Effector memory CD4-positive, alpha-beta T cell (primary cell): ENCODE measurements at regions not wholly inside any gene's neighbourhood (a gene's known extent, or its start where the extent isn't known, plus 50 kb on each side); places are given as distances from the start of the nearest gene placed in this dataset.
"Not testable (repeated sequence)": the region's sequence is repeated elsewhere in the genome, so short reads cannot be mapped to it uniquely, and the experiment has no call there.

ENCODE experiments used
- DNase-seq, 3 donors: peaks; one replicate each; pipeline ENCODE4 v3.0.0-alpha.2; 2020
- H3K27ac ChIP-seq: 2 replicates; pipeline ENCODE4 v1.7.0; 2013; ENCODE audit warnings: mild to moderate bottlenecking, low read length, moderate library complexity; ENCODE audit not compliant: insufficient read depth, poor library complexity, severe bottlenecking
- H3K27me3 ChIP-seq: replicated peaks from 2 replicates; pipeline ENCODE4 v1.7.0; 2013; ENCODE audit warnings: mild to moderate bottlenecking, low read length; ENCODE audit not compliant: insufficient read depth, control insufficient read depth, poor library complexity, severe bottlenecking
- H3K36me3 ChIP-seq: 2 replicates; pipeline ENCODE4 v1.7.0; 2013; ENCODE audit warnings: mild to moderate bottlenecking, low read length, moderate library complexity; ENCODE audit not compliant: control insufficient read depth, insufficient read depth
- H3K4me1 ChIP-seq: 2 replicates; pipeline ENCODE4 v1.7.0; 2013; ENCODE audit warnings: low read length, mild to moderate bottlenecking; ENCODE audit not compliant: control insufficient read depth, insufficient read depth, poor library complexity, severe bottlenecking
- H3K4me3 ChIP-seq: 2 replicates; pipeline ENCODE4 v1.7.0; 2013; ENCODE audit warnings: low read length, low read depth, mild to moderate bottlenecking; ENCODE audit not compliant: insufficient read depth, poor library complexity, severe bottlenecking
- H3K9me3 ChIP-seq: 2 replicates; pipeline ENCODE4 v1.7.0; 2013; ENCODE audit warnings: mild to moderate bottlenecking, low read length, moderate library complexity; ENCODE audit not compliant: control insufficient read depth

DNA sequence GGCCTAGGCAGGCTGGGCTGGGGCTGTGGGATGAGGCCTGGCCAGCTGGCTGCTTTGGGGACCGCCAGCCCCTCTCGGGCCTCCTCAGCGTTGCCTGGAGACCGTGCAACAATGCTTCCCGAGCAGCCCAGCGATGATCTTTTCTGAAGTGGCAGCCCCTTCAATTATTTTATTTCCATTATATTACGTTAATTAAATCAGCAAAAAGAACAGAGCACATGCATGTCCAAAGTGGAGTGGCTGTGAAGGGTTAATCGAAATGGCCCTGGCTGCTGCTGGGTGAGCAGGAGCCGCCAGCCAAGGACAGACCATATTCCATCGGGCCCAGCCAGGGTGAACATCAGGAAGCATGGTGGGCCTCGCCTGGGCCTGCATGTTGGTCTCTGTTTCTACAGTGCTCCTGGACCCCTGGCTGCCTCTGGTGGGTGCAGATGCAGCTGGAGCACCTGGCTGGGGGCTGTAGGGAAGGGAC, 245.5 kb downstream of the MYCN start:
- Histone ChIP-seq H3K27ac (no peak overlapping the region), H3K36me3 (no peaks in the 10 kb centered on the region), H3K4me3 (no peak overlapping the region), H3K9me3 (no peaks in the 10 kb centered on the region), H3K4me1 (no peaks in the 10 kb centered on the region), H3K27me3 (no peaks in the 10 kb centered on the region)
- DNase-seq, result no peak

DNA sequence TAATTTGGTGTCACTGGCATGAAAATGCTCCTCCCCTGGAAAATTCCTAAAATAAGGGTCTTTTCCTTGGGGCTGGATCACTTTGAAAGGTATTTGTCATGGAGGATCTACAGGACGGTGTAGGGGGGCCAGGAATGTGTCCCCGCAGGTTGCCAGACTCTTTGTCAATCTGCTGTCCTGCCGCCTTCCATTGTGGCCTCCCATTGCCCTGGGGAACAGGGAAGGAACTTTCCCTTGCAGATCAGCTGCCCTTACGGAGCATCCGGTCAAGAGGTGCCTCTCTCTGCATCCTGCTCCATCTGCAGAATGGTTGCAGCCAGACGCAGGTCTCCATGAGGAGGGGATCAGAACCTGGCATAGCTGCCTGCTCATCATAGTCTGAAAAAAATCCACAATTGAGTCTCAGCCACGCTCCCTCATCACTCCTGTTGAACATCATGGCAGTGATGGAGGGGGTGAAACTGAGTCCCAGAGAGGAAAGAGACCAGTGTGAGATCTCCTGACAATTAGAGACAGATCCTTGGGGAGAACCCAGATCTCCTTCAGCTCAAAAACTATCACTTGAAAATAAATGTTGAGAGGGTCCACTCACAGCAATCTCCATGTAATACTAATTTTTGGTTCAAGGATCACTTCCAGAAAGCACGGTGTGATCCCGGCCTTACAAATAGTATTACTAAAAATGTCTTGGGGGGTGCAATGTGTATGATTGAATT, 244.8 kb downstream of the MYCN start:
- no peaks in the 10 kb centered on the region for H3K9me3 ChIP-seq
- DNase-seq, result no peak
- no peaks in the 10 kb centered on the region for H3K4me1 ChIP-seq
- H3K36me3 ChIP-seq, result no peaks in the 10 kb centered on the region
- no peak overlapping the region for H3K27ac ChIP-seq
- H3K4me3 ChIP-seq, result no peak overlapping the region
- no peaks in the 10 kb centered on the region for H3K27me3 ChIP-seq

- no peaks in the 10 kb centered on the region for H3K27me3 ChIP-seq
- no peak for DNase-seq
- H3K4me1 ChIP-seq, result no peaks in the 10 kb centered on the region
- no peak overlapping the region for H3K4me3 ChIP-seq
- no peak overlapping the region for H3K27ac ChIP-seq
- H3K36me3 ChIP-seq, result no peaks in the 10 kb centered on the region
- H3K9me3 ChIP-seq, result no peaks in the 10 kb centered on the region
These were observed 244.1 kb downstream of the MYCN start for GRCh38 chr2:16184341-16184890.

DNA sequence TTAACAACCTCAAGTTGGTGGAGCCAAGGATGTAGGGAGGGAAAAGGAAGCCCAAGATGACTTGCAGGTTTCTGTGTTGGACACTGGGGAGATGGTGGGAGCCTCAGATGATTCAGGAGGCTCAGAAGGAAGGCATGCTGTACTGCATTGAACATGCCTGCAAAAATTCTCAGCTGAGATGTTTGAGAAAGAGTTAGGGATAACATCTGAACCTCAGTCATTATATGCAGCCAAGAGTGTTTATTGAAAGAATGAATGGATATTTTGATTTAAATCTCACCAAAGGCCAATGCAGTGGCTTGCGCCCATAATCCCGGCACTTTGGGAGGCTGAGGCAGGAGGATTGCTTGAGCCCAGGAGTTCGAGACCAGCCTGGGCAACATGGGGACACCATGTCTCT, 243.0 kb downstream of the MYCN start:
- Histone ChIP-seq H3K9me3 (no peaks in the 10 kb centered on the region), H3K4me1 (no peaks in the 10 kb centered on the region), H3K27ac (no peak overlapping the region), H3K27me3 (no peaks in the 10 kb centered on the region), H3K36me3 (no peaks in the 10 kb centered on the region), H3K4me3 (no peak overlapping the region)
- no peak for DNase-seq

GRCh38 chr2:16182841-16183240, 242.5 kb downstream of the MYCN start:
- Histone ChIP-seq H3K27ac (no peak overlapping the region), H3K9me3 (no peaks in the 10 kb centered on the region), H3K36me3 (no peaks in the 10 kb centered on the region), H3K4me3 (no peak overlapping the region), H3K27me3 (no peaks in the 10 kb centered on the region), H3K4me1 (no peaks in the 10 kb centered on the region)
- DNase-seq, result no peak

DNA sequence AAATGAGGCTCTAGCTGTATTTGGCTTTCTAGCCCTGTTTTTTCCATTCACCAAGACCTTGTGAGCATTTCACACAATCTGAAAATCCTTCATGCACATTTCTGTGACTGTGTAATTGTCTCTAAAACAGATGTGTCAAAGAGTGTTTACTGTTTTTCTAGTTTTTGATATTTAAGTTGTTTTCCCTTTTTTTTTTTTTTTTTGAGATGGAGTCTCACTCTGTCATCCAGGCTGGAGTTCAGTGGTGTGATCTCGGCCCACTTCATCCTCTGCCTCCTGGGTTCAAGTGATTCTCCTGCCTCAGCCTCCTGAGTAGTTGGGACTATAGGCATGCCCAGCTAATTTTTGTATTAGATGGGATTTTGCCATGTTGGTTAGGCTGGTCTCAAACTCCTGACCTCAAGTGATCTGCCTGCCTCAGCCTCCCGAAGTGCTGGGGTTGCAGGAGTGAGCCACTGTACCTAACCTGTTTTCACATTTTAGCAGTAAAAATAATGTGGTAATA, 242.0 kb downstream of the MYCN start:
- H3K36me3 ChIP-seq, H3K27me3 ChIP-seq, H3K27ac ChIP-seq, H3K4me3 ChIP-seq, H3K9me3 ChIP-seq, H3K4me1 ChIP-seq, DNase-seq: not testable (repeated sequence)

GRCh38 chr2:16181741-16182090, 241.4 kb downstream of the MYCN start:
- Histone ChIP-seq H3K27me3 (no peaks in the 10 kb centered on the region), H3K4me1 (no peaks in the 10 kb centered on the region), H3K36me3 (no peaks in the 10 kb centered on the region), H3K4me3 (no peak overlapping the region), H3K9me3 (no peaks in the 10 kb centered on the region), H3K27ac (no peak overlapping the region)
- no peak for DNase-seq

DNA sequence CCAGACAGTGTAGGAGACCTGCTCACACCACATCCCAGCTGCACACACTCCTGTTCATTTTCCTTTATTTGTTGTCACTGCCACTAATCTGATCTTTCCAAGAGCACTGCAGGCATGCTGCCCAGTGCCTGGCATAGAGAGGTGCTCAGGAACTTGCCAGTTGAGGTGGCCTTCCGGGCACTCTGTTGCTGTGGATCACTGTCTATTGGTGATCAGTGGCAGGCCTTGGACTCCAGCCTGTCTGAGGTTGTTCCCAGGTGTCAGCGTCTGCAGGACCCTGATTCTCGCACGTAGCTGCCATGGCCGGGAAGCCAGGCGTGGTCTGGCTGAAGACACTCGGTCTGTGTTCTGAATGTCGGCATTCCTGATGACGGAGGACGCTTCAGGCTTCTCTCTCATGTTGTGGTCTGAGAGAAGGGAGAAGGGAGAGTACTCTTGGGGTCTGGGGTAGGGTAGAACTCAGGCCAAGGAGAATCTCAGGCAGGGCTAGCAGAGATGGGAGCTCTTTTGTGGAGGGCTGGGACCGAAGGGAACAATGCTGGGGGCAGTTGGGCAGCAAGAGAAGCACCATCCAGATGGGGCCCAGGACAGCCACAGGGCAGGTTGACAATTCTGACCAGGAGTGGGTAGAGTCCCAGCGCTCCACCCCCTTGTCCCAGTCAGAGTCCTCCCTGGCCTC, 240.9 kb downstream of the MYCN start:
- Histone ChIP-seq H3K27ac (no peak overlapping the region), H3K36me3 (no peaks in the 10 kb centered on the region), H3K27me3 (no peaks in the 10 kb centered on the region), H3K4me3 (no peak overlapping the region), H3K9me3 (no peaks in the 10 kb centered on the region), H3K4me1 (no peaks in the 10 kb centered on the region)
- no peak for DNase-seq

- DNase-seq, result no peak
- Histone ChIP-seq H3K4me3 (no peak overlapping the region), H3K36me3 (no peaks in the 10 kb centered on the region), H3K27me3 (no peaks in the 10 kb centered on the region), H3K4me1 (no peaks in the 10 kb centered on the region), H3K9me3 (no peaks in the 10 kb centered on the region), H3K27ac (no peak overlapping the region)
These were observed 240.3 kb downstream of the MYCN start for GRCh38 chr2:16180631-16181030.

DNA sequence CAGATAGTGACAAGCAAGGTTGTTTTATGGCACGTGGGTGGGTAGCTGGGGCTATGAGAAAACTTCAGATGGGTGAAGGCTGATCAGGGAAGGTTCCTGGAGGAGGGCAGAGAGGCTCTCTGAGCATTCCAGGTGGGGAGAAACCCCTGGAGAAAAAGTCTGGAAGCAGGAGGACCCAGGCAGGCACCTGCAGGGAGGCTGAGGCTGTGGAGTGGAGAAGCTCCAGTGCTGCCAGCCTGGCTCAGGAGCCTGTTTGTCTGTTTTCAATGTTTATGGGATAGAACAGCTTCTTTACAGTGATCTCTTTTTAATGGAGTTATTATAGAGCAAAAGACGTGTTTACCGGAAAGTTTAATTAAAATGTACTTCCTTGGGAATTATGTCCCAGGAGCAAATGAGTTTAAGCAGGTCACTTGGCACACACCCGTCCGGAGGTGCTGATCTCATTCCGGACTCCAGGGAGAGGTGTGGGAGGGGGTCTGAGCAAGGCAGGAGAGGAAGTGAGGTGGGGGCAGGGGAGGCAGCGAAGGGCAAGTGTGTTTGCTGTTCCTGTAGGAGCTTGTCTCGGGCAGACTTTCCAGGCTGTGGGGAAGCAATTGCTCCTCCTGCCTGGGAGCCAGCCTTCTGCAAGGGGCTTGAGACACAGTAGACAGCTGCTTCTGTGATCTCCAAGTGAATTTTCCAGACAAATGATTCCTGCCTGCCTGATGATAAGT, 239.5 kb downstream of the MYCN start:
- H3K27me3 ChIP-seq, result no peaks in the 10 kb centered on the region
- no peaks in the 10 kb centered on the region for H3K9me3 ChIP-seq
- H3K36me3 ChIP-seq, result no peaks in the 10 kb centered on the region
- H3K4me3 ChIP-seq, result no peak overlapping the region
- no peak overlapping the region for H3K27ac ChIP-seq
- no peaks in the 10 kb centered on the region for H3K4me1 ChIP-seq
- DNase-seq, result no peak
